Hepatocyte (in vitro differentiated cells): ENCODE measurements at regions not wholly inside any gene's neighbourhood (a gene's known extent, or its start where the extent isn't known, plus 50 kb on each side); places are given as distances from the start of the nearest gene placed in this dataset.

Experiments used
- EZH2 ChIP-seq: fragments of 200-600 bp; sonication (generic); IDR thresholded peaks from 2 replicates; pipeline ENCODE4 v1.6.1; 2016; ENCODE audit warnings: antibody characterized with exemption, mild to moderate bottlenecking, borderline replicate concordance
- TF ChIP-seq, protein P1 (sequence below): fragments of 200-600 bp; sonication (generic); IDR thresholded peaks from 2 replicates; pipeline ENCODE4 v1.5.1; 2016; ENCODE audit warnings: antibody characterized with exemption, mild to moderate bottlenecking; ENCODE audit not compliant: poor library complexity

DNA sequence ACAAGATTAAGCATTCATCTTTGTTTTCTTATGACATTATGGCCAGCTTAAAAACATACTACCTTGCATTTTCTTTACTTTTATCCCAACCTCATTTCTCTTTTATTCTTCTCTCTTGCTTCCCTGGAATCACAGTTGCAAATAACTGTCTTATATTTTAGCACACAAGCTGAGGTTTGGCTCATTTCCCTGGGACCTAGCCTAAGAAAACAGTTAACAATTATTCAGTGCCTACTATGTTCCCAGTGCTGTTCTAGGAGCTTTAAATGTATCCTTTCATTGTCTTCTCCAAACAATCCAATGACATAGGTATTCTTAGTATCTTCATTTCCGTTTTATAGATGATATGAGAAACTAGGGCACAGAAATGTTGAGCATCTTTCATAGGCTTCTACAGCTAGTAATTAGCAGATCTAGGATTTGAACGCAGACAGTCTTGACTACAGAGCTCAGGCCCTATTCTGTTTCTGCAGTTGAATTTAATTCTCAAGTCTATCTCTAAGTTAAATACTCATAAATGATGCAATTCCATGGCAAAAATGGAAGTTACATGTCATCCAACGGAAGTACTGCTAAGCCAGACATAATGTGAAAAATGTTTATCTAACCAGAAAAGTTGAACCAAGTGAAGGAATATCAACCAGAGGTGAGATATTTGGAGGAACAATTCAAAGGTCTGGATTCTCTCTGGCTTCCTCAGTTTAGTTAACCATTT lies 52.3 kb upstream of the MTAP start:
- TF ChIP-seq, protein P1, sequence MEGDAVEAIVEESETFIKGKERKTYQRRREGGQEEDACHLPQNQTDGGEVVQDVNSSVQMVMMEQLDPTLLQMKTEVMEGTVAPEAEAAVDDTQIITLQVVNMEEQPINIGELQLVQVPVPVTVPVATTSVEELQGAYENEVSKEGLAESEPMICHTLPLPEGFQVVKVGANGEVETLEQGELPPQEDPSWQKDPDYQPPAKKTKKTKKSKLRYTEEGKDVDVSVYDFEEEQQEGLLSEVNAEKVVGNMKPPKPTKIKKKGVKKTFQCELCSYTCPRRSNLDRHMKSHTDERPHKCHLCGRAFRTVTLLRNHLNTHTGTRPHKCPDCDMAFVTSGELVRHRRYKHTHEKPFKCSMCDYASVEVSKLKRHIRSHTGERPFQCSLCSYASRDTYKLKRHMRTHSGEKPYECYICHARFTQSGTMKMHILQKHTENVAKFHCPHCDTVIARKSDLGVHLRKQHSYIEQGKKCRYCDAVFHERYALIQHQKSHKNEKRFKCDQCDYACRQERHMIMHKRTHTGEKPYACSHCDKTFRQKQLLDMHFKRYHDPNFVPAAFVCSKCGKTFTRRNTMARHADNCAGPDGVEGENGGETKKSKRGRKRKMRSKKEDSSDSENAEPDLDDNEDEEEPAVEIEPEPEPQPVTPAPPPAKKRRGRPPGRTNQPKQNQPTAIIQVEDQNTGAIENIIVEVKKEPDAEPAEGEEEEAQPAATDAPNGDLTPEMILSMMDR, result no peak
- no peak for TF ChIP-seq EZH2
